ELR (cell line): ENCODE measurements at regions not wholly inside any gene's neighbourhood (a gene's known extent, or its start where the extent isn't known, plus 50 kb on each side); places are given as distances from the start of the nearest gene placed in this dataset.

Experiments used
- DNase-seq: peaks from one replicate; pipeline ENCODE4 v3.0.0-alpha.2; 2015; ENCODE audit warnings: low read depth

GRCh38 chr4:161225327-161225726, 938.5 kb downstream of the FSTL5 start:
- no peak for DNase-seq

GRCh38 chr4:161222889-161223288, 940.9 kb downstream of the FSTL5 start:
- no peak for DNase-seq

- DNase-seq = no peak
Measured at GRCh38 chr4:161208564-161208963, 955.2 kb downstream of the FSTL5 start.

GRCh38 chr4:161206528-161207080, 957.2 kb downstream of the FSTL5 start:
- no peak for DNase-seq

GRCh38 chr4:161203865-161204264, 959.9 kb downstream of the FSTL5 start:
- no peak for DNase-seq

GRCh38 chr4:161197912-161198311, 965.9 kb downstream of the FSTL5 start:
- DNase-seq = no peak

- no peak for DNase-seq
Measured at GRCh38 chr4:161197474-161197873, 966.3 kb downstream of the FSTL5 start.

GRCh38 chr4:161189286-161190134, 974.3 kb downstream of the FSTL5 start:
- DNase-seq = peak; percentile 25

- DNase-seq = no peak
Measured at GRCh38 chr4:161188578-161188977, 975.2 kb downstream of the FSTL5 start.

- DNase-seq = no peak
Measured at GRCh38 chr4:161187569-161187968, 976.2 kb downstream of the FSTL5 start.

- no peak for DNase-seq
Measured at GRCh38 chr4:161186750-161187149, 977.0 kb downstream of the FSTL5 start.

- DNase-seq = no peak
Measured at GRCh38 chr4:161186012-161186411, 977.8 kb downstream of the FSTL5 start.

GRCh38 chr4:161183729-161184128, 980.1 kb downstream of the FSTL5 start:
- DNase-seq = no peak

GRCh38 chr4:161182913-161183312, 980.9 kb downstream of the FSTL5 start:
- no peak for DNase-seq

- DNase-seq = no peak
Measured at GRCh38 chr4:161178310-161178709, 985.5 kb downstream of the FSTL5 start.

GRCh38 chr4:161172396-161173026, 991.3 kb downstream of the FSTL5 start:
- DNase-seq = no peak

- no peak for DNase-seq
Measured at GRCh38 chr4:161167539-161167938, 996.3 kb downstream of the FSTL5 start.

- DNase-seq = no peak
Measured at GRCh38 chr4:161160718-161161117, 1003.1 kb downstream of the FSTL5 start.

- no peak for DNase-seq
Measured at GRCh38 chr4:161148051-161148450, 1015.7 kb downstream of the FSTL5 start.

GRCh38 chr4:161143375-161143774, 1020.4 kb downstream of the FSTL5 start:
- DNase-seq = no peak

- no peak for DNase-seq
Measured at GRCh38 chr4:161134795-161135194, 1029.0 kb downstream of the FSTL5 start.

- no peak for DNase-seq
Measured at GRCh38 chr4:161133586-161134276, 1030.1 kb downstream of the FSTL5 start.
